GM19240 (cell line): ENCODE measurements at regions not wholly inside any gene's neighbourhood (a gene's known extent, or its start where the extent isn't known, plus 50 kb on each side); places are given as distances from the start of the nearest gene placed in this dataset.

ENCODE experiments used
- DNase-seq: peaks from one replicate; pipeline ENCODE4 v3.0.0; 2011; ENCODE audit warnings: low spot score; ENCODE audit not compliant: insufficient read length

DNA sequence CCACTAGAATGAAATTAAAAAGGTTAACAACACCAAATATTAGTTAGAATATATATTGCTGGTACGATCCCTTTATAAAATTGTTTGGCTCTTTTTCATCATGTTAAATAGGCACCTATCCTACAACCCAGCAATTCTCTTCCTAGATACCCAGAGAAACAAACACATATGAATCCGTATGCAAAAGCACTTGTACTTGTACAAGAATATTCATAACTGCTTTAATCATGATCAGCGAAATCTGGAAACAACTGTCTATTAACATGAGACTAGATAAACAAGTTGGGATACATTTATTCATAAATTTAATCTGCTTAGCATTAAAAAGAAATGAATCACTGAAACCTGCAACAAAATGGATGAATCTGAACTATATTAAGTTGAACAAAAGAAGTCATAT lies 113.7 kb upstream of the MAP1B start:
- DNase-seq, result no peak

DNA sequence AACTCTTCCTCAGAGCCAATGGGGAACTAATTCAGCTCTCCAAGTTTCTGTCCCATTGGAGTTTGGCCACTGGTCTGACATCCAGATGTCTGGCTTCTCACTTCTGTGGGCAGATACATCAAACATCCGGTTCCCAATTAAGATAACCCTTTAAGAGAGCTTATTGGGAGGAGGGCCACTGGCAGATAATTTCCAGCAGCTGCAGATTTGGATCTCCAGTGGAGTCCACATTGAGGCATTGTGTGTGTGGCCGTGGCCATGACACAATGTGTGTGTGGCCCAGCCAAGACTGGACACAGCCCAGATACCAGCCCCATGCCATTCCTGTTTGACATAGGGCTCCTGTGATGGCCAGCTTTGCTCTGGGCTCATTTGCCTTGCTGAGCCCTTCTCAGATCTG lies 110.5 kb upstream of the MAP1B start:
- no peak for DNase-seq

DNA sequence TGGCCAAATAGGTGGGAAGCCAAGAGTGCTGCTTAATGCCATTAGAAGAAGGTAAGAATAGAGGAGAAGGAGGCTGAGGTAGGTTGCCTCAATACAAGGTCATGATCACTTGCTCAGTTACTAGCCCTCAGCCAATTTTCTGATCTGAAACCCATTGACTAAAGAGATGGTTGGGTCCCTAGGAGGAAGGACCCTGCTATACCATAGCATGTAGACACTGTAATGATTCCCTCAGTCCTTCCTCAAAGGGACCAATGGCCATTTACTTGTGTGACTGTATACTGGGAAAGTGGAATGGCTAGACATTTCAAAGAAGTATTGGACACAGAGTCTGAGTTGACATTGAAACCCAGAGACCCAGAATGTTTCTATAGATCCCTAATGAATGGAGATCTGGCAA lies 108.5 kb upstream of the MAP1B start:
- DNase-seq, result no peak

DNA sequence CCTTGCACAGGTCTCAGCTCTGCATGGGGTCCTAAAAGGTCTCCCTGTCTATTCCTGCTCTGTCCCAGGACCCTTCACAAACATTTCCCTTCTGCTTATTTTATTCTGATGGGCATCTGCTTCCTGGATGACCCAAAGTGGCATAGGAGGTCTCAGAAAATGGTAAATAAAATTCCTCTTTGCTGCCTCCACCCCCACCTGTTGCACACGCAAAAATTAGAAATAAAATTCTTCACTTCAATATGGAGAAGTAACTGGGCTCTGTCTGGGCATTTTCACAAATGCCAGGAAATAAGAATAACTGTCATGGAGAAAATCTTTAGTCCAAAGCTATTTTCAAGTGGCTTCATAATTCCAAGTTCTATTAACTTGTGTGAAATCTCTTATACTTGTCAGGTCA lies 106.6 kb upstream of the MAP1B start:
- DNase-seq, result no peak

DNA sequence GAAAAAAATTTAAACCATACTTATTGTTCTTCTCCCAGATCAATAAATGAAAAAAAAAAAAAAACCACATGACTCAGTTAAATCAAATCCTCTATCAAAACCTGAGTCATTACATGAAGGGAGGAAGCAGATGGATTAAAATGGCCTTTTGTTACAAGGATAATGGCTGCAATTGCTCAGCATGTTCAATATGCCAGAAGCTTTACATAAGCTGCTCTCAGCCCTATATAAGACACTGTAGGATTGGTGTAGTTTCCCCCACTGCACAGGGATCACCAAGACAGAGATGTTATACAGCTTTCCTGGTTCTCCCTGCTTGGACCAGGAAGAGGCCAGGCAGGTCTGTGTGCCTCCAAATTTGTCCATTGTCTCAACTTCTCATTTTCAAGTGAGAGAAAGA lies 101.6 kb upstream of the MAP1B start:
- no peak for DNase-seq

DNA sequence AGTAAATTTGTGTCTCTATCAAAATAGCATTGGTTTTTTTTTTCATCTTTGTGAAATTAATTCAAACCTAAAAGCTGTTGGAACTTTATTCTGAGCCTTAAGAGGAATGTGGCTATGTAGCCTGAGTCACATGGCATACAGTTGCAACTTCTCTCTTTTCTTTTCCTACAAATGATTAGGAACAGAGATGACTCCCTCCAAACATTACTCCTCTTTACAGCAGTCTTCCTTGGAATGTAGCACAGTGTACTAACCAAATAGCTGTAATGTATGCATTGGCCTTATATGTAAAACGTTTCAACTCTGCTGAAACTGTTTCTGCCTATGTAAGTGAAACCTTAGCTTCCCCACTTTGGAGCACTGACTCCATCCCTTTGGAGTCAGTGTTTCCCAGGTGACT lies 100.9 kb upstream of the MAP1B start:
- DNase-seq, result no peak

DNA sequence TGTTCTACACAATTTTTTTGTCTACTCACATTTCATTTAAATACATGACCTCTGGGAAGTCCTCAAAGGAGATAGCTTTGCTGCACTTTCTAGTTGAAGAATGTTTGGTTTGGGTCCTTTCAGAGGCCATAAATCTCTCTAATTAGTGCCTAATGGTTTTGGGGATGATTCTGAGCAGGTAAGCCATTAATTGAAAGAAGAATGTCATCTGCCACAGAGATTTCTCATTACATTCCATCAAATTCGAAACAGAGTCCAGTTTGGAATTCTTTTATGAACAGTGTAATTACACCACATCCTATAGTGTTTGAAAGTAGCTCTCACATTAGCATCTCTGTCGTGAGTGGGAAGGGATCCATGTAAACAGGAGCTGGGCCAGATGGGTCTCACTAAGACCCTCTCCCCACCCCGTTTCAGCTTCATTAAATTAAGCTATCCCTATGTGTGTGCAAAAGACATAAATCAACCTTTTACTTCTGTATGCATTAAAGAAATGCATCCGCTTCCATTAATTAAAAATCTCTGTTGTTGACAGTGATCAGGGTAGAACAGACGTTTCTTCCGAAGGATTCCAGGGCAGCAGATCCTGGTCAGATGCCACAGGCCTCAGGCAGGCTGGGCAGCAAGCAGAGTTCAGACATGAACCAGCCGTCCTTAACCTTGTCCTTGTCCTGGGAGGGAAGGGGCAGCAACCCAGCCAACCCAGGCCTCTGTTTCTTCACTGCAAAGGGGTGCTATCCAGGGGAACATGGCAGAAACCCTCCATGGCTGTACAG lies 99.8 kb upstream of the MAP1B start:
- DNase-seq, result no peak

DNA sequence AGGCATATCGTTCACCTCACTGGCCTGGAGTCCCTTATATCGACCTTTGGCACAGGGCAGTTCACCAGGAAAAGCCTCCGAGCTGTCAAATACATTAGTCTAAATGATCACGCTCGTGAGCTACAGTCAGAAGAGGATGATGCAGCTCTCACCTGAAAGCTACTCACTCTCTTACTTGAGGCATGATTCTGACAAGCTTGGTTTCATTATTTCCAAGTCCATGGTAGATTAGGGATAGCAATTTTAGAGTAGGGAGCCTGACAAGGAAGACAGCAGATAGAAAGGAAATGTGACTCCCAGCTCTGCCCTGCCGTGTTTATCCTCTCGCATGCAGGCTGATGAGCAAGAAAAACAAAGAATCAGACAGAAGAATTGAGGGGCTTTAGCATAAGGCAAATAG lies 98.0 kb upstream of the MAP1B start:
- DNase-seq, result no peak

DNA sequence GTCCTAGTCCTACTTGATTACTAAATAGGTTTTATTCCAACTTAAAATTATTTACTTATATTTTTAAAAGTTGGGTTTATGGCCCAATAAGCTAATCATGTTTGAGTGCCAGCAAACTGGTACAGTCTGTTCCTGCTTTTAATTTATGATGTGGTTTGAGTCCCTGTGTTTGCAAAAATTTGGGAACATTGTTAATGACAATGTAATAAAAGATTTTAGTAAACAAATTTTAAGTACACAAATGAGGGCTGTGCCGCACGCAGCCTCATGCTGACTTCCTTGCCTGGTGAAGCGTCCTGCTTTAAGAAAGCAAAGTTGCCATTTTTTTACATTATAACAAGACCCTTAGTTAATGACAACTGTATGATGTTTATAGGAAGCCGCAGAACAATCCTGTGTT lies 96.8 kb upstream of the MAP1B start:
- no peak for DNase-seq

DNA sequence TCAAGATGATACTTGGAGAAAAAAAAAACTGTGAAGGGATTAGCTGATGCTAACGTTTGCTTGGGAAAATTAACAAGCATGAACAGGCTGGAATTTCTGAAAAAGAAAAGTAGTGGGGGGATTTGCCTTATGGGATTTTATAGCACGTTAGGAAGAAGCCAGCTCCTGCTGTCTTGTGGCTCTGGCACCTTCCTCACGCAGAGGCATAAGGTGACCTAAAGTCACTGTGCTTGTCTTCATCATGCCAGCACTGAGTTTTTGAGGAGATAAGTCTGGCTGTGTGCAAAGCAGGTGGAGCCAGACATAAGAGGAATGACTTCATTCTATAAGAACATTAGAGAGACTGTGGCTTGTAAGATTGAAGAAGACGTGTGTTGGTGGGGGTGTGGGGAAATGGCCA lies 94.4 kb upstream of the MAP1B start:
- no peak for DNase-seq

DNA sequence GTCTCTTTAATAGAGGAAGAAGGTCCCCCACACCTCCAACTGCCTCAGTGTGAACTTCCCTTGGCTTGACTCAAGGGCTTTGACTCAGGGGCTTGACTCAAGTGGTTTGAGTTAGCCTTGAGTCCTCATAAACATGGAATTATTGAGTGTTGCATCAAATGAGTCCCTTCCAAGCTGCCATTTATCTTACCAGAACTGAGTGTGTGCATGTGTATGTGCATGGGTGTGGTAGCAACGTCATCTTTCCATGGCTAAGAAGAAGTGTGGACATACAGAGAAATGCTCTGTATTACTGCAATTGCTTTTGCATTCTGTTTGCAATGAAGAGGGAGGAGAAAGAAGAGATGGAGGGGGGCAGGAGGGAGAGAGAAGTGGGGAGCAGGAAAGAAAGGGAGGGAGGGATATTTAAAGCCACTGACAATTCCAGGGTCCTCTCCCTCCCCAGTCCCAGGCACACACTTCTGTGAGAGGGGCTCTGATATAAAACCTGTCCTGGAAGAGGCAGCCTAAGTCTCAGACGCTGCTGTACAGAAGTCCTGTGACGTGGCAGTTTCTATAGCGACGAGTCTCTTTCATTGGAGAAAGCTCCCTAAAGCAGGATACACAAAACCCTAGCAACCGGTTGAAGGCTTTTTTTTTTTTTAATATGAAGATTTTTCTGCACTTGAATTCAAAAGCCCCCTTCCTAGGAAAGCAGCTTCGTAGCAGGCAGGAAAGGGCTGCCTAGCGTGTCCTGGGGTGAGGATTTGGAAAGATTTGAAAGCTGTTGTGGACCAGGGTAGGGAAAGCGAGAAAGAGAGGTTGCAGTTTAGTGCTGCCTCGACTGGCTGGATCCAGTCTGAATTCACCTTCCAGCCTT lies 93.3 kb upstream of the MAP1B start:
- no peak for DNase-seq

DNA sequence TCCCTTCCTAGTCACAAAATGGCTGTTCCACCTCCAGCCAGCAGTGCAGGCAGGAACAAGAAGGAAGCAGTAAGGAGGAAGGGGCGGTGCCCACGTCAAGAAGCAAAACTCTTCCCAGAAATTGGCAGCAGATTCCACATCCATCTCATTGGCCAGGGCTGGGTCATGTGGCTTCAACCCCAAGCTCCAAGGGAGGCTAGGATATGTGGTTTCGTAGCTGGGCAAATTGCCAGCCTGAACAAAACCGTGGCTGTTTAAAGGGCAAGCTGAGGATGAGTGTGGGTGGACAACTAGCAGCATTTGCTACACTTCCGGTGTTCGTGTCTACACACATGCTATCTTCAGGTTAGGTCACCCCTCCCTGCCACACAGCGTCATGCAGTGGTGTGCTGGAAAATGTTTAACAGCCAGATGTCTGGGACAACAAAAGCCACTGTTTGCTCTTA lies 92.1 kb upstream of the MAP1B start:
- DNase-seq, result no peak

DNA sequence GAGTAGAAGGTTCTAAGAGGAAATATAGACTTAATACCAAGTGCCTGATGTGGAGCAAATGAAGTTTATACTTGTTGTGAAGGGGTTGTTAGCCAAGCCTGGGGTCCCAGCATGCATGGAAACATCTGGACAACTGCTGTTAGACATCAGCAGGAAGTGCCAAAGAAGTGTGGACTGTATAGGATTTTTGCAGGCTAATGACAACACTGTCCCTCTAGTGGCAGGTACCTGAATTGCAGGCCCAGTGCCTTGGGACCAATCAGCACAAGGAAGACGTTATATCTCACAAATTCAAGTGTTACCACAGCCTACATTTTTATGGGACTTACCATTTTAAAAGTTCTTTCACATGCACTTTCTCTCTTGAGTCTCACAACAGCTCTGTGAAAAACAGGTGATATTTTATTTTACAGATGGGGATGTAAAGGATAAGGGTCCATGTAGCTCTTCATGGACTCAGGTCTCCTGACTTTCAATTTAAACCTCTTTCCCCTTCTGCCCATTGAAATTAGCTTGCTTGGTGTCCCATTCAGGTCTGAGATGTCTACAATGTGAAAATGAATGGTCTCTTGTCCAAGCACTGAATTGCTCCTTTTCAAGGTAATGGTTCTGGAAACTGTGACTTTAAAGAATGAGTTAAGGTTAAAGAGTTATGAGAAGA lies 89.0 kb upstream of the MAP1B start:
- peak; percentile 24 for DNase-seq

DNA sequence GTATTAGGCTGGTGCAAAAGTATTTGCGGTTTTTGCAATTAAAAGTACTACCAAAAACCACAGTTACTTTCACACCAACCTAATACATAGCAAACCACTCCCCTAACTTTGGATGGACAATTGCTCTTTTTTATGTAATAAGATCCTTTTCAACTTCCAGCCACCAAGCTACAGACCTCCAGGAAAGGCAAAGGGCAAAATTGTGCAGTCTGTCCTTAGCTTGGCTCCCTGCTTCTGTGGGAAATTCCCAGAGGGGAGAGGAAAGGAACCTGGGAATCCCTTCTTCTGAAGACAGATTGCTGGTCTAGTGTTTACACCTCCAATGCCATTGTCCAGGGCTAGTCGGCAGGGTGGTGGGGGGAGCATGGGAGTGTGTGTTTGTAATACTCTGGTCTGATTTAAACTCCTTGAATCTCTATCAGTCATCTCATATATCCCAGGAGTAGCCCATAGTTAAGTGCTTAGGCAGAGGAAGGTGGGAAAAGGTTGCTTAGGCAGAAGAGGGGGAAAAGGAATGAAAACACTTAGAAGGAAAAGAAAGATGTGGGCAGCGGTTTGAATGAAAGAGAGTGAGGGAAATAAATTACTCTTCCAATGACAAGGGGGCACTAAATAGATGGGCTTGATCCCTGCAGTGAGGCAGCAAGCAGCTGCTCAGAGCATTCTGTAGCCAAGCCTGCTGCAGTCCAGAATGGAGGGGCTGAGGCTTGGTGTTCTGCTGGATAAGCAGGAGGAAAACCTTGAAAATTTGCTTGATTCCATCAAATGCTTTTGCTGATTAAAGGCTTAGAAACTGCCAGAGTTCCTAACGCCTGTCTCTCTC lies 86.9 kb upstream of the MAP1B start:
- no peak for DNase-seq

DNA sequence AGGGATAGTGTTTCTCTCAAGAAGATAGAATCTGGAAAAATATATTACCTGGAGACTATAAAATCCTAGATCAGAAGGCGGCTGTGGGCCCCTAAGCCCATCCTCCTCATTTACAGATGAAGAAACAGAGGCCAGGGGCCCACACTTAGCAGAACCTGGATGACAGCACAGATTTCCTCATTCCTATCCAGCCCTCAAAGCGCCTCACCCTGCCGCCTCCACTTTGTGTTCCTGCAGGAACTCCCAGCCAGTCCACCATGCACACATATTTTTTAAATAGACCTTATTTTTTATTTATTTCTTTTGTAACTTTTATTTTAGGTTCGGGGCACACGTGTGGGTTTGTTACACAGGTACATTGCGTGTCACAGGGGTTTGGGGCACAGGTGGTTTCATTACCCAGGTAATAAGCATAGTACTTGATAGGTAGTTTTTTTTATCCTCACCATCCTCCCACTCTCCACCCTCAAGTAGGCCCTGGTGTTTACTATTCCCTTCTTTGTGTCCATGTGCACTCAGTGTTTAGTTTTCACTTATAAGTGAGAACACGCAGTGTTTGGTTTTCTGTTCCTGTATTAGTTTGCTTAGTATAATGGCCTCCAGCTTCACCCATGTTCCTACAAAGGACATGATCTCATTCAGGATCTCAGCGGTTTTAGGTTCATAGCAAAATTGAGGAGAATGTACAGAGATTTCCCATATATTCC lies 85.5 kb upstream of the MAP1B start:
- DNase-seq, result no peak

DNA sequence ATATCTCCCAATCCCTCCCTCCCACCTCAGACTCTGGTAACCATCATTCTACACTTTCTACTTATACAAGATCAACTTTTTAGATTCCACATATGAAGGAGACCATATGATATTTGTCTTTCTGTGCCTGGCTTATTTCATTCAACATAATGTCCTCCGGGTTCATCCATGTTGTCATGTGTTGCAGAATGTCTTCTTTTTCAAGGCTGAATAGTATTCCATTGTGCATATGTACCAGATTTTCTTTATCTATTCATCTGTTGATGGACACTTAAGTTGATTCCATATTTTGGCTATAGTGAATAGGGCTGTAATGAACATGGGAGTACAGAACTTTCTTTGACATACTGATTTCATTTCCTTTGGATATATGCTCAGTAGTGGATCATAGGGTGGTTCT lies 78.9 kb upstream of the MAP1B start:
- DNase-seq, result no peak

DNA sequence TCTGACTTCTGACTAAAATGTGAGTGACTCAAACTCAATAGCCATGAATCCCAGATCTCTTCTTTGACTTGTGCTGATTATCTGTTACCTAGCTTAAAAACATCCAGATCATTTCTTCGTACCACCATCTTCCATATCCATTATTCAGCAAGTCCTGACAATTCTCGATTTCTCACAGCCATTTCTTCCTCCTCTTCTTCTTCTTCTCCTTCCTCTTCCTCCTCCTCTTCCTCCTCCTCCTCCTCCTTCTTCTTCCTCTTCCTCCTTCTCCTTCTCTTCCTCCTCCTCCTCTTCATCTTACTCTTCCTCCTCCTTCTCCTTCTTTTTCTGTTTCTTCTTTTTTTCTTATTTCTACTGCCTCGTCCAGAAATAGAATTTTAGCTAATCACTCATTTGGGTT lies 77.0 kb upstream of the MAP1B start:
- DNase-seq, result no peak

DNA sequence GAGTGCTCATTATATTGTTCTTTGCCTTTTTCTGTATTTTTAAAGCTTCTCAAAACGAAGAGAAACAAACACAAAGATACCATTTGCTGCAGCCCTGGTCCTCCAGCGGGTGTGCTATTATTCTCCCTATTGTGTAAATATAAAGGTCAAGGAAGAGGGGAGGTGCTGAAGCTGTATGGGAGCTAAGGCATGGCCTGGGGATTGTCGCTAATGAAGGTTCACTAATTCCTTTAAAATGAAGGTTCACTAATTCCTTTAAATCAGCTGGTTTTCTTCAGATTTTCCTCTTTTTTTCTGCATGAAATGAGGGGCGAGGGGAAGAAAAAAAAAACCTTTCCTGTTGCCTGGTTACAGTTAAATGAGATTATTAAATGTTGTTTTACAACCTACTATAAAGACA lies 74.5 kb upstream of the MAP1B start:
- no peak for DNase-seq

DNA sequence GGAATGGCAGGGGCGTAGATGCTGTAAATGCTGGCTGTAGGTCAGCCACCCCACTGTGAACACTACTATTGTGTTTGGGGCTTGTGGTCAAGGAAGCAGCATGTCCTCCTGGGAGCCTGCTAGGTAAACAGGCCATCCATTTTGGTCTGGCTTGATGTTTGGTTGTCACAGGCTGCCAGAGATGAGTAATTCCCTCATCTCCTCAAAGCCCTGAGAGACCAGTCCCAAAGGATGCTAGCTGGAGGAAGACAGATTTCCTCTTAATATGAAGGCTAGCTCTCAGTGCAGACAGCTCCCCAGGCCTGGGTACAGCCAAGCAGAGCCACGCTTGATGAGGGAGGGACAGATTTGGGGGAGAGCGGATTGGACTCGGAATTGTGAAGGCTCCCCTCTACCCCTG lies 72.5 kb upstream of the MAP1B start:
- DNase-seq, result no peak

DNA sequence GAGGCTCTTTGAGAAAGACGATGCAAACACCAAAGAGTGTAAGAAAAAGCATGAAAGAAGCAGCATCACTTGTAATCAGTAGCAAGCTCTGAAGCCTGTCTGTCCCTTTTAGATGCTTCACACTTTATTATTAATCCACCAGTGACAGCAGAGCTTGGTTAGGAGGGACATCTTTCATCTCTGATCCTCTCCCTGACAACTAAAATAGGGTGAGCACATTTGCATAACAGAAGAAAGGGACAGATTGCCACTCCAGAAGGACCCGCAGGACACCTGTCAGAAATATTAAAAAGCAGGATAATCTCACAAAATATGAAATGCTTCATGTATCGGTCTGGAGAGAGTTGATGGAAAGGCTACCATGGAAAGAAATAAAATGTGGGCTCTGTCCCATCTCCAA lies 71.4 kb upstream of the MAP1B start:
- DNase-seq, result no peak

DNA sequence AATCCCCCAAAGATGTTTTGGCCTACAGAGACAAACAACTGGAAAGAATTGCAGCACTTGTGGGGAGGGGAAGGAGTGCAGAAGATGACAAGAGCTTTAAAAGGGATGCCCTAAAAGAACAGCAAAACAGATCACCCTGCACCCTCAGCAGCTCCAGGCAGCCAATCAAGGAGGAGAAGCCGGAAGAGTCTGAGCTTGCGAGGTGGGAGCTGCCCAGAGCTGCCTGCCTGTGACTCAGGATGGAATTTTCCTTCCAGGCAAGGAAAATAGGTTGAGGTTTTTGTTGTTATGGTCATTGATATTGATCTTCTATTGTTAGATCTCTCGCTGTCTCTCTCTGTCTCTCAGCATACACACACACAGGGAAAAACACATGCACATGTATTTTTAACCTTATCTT lies 70.3 kb upstream of the MAP1B start:
- DNase-seq, result no peak
